DND-41 (cell line): ENCODE measurements at regions not wholly inside any gene's neighbourhood (a gene's known extent, or its start where the extent isn't known, plus 50 kb on each side); places are given as distances from the start of the nearest gene placed in this dataset.

ENCODE experiments used
- ATAC-seq: fragments of 200-7000 bp; cut with Tn5 transposase; 3 replicates; pipeline ENCODE4 v1.9.1; 2021; ENCODE audit warnings: low read depth; ENCODE audit not compliant: insufficient read depth
- DNase-seq: peaks from one replicate; pipeline ENCODE4 v3.0.0-alpha.2; 2020
- H2AFZ ChIP-seq: 2 replicates; pipeline ENCODE4 v1.6.0; 2012; ENCODE audit warnings: low read depth, low read length
- H3K27ac ChIP-seq: 2 replicates; pipeline ENCODE4 v1.5.1; 2012; ENCODE audit warnings: low read length, inconsistent platforms
- H3K27me3 ChIP-seq: fragments of 200-600 bp; sonication (generic); 2 replicates; pipeline ENCODE4 v1.6.0; 2012; ENCODE audit warnings: low read length, mild to moderate bottlenecking, inconsistent platforms; ENCODE audit not compliant: insufficient read depth, poor library complexity
- H3K36me3 ChIP-seq: 2 replicates; pipeline ENCODE4 v1.5.1; 2012; ENCODE audit warnings: low read length, inconsistent platforms; ENCODE audit not compliant: insufficient read depth
- H3K4me1 ChIP-seq: 2 replicates; pipeline ENCODE4 v1.5.1; 2012; ENCODE audit warnings: mild to moderate bottlenecking, low read length; ENCODE audit not compliant: insufficient read depth
- H3K4me2 ChIP-seq: 2 replicates; pipeline ENCODE4 v1.6.0; 2012; ENCODE audit warnings: mild to moderate bottlenecking, moderate library complexity, low read length, inconsistent platforms; ENCODE audit not compliant: insufficient read depth
- H3K4me3 ChIP-seq, 2 experiments: fragments of 200-600 bp in 1 of 2; shearing (Covaris generic) in 1 of 2; 2 replicates each; pipeline ENCODE4 v1.5.1; 2012 to 2016; ENCODE audit warnings: inconsistent platforms in 2 of 2, low read length in 2 of 2, mild to moderate bottlenecking in 2 of 2, low read depth in 1 of 2, moderate library complexity in 1 of 2
- H3K79me2 ChIP-seq: 2 replicates; pipeline ENCODE4 v1.6.0; 2012; ENCODE audit warnings: low read length, inconsistent platforms; ENCODE audit not compliant: insufficient read depth
- H3K9ac ChIP-seq: 2 replicates; pipeline ENCODE4 v1.6.0; 2012; ENCODE audit warnings: low read depth, mild to moderate bottlenecking, inconsistent platforms, low read length, moderate library complexity
- H3K9me3 ChIP-seq: 2 replicates; pipeline ENCODE4 v1.5.1; 2012; ENCODE audit warnings: low read length, moderate library complexity, mild to moderate bottlenecking, inconsistent platforms; ENCODE audit not compliant: insufficient read depth, severe bottlenecking
- H4K20me1 ChIP-seq: 2 replicates; pipeline ENCODE4 v1.6.0; 2012; ENCODE audit warnings: low read length; ENCODE audit not compliant: insufficient read depth
- CTCF ChIP-seq: IDR thresholded peaks from 2 replicates; pipeline ENCODE4 v1.5.1; 2012; ENCODE audit warnings: borderline replicate concordance, low read length, moderate library complexity, mild to moderate bottlenecking; ENCODE audit not compliant: poor library complexity, severe bottlenecking; ENCODE audit errors: extremely low read depth
- EZH2 ChIP-seq: IDR thresholded peaks from 3 replicates; pipeline ENCODE4 v1.6.1; 2012; ENCODE audit warnings: borderline replicate concordance, low read depth, mild to moderate bottlenecking, moderate library complexity, low read length, inconsistent platforms; ENCODE audit not compliant: severe bottlenecking

- Histone ChIP-seq H3K36me3 (no peaks in the 10 kb centered on the region), H3K4me2 (no peak overlapping the region), H3K4me1 (peaks cover 7% of the 10 kb centered on the region), H3K27ac (no peak overlapping the region), H2AFZ (no peak overlapping the region), H3K9me3 (peaks cover 14% of the 10 kb centered on the region), H3K27me3 (no peaks in the 10 kb centered on the region), H3K79me2 (no peaks in the 10 kb centered on the region), H3K9ac (no peak overlapping the region), H4K20me1 (no peaks in the 10 kb centered on the region), H3K4me3 (no peak overlapping the region)
- ATAC-seq = no peak
- TF ChIP-seq CTCF (no peak), EZH2 (no peak)
- DNase-seq = no peak
These were observed 330.1 kb downstream of the DHX35 start for GRCh38 chr20:39292193-39292736.

- Histone ChIP-seq H2AFZ (no peak overlapping the region), H3K9me3 (peaks cover 17% of the 10 kb centered on the region), H3K27ac (no peak overlapping the region), H3K4me2 (no peak overlapping the region), H3K4me1 (peaks cover 7% of the 10 kb centered on the region), H3K9ac (no peak overlapping the region), H3K4me3 (no peak overlapping the region), H4K20me1 (no peaks in the 10 kb centered on the region), H3K27me3 (no peaks in the 10 kb centered on the region), H3K36me3 (no peaks in the 10 kb centered on the region), H3K79me2 (no peaks in the 10 kb centered on the region)
- no peak for TF ChIP-seq EZH2
- no peak for DNase-seq
- no peak for ATAC-seq
These were observed 329.2 kb downstream of the DHX35 start for GRCh38 chr20:39291301-39291700.

GRCh38 chr20:39290575-39290974 is 328.4 kb downstream of the DHX35 start:
- no peaks in the 10 kb centered on the region for H4K20me1 ChIP-seq
- H3K27me3 ChIP-seq = no peaks in the 10 kb centered on the region
- ATAC-seq = no peak
- DNase-seq = no peak
- H3K9me3 ChIP-seq = peaks cover 17% of the 10 kb centered on the region
- peaks cover 7% of the 10 kb centered on the region for H3K4me1 ChIP-seq
- TF ChIP-seq EZH2 (no peak), CTCF (no peak)
- H3K27ac ChIP-seq = no peak overlapping the region
- H3K36me3 ChIP-seq = no peaks in the 10 kb centered on the region
- H3K4me3 ChIP-seq = no peak overlapping the region
- no peak overlapping the region for H3K9ac ChIP-seq
- H3K79me2 ChIP-seq = no peaks in the 10 kb centered on the region
- no peak overlapping the region for H2AFZ ChIP-seq
- no peak overlapping the region for H3K4me2 ChIP-seq

- Histone ChIP-seq H2AFZ (no peak overlapping the region), H3K79me2 (no peaks in the 10 kb centered on the region), H3K4me2 (no peak overlapping the region), H3K9ac (no peak overlapping the region), H3K27me3 (no peaks in the 10 kb centered on the region), H3K9me3 (peaks cover 17% of the 10 kb centered on the region), H3K27ac (no peak overlapping the region), H4K20me1 (no peaks in the 10 kb centered on the region), H3K4me3 (no peak overlapping the region), H3K36me3 (no peaks in the 10 kb centered on the region), H3K4me1 (peaks cover 7% of the 10 kb centered on the region)
- ATAC-seq (no peak), DNase-seq (no peak)
- TF ChIP-seq EZH2 (no peak), CTCF (no peak)
These were observed 327.7 kb downstream of the DHX35 start for GRCh38 chr20:39289831-39290230.
